ENCODE measurements at regions not wholly inside any gene's neighbourhood (a gene's known extent, or its start where the extent isn't known, plus 50 kb on each side); places are given as distances from the start of the nearest gene placed in this dataset.

DNA sequence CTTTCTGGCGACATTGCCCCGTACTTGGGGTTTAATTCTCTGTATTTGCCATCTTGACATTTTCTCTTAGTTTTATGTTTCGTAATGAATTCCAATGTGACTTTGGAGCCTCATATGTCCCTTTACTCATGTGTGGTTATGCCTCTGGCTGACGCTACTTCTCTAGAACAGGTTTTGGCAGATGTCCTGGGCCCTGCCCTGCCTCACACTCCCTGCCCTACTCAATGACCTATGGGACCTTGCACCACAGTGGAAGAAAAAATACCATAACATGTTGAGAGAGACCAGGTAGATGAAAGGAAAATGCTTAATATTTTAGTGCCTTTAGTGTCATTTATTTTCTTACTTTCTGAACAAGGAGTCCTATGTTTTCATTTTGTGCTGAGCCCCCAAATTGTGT, 400.5 kb downstream of the TFEC start:
- TF ChIP-seq, protein P1, sequence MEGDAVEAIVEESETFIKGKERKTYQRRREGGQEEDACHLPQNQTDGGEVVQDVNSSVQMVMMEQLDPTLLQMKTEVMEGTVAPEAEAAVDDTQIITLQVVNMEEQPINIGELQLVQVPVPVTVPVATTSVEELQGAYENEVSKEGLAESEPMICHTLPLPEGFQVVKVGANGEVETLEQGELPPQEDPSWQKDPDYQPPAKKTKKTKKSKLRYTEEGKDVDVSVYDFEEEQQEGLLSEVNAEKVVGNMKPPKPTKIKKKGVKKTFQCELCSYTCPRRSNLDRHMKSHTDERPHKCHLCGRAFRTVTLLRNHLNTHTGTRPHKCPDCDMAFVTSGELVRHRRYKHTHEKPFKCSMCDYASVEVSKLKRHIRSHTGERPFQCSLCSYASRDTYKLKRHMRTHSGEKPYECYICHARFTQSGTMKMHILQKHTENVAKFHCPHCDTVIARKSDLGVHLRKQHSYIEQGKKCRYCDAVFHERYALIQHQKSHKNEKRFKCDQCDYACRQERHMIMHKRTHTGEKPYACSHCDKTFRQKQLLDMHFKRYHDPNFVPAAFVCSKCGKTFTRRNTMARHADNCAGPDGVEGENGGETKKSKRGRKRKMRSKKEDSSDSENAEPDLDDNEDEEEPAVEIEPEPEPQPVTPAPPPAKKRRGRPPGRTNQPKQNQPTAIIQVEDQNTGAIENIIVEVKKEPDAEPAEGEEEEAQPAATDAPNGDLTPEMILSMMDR (IDR thresholded peaks at IDR 0.05): no peak
- TF ChIP-seq POLR2AphosphoS5 (IDR thresholded peaks at IDR 0.05): no peak
- TF ChIP-seq EP300 (IDR thresholded peaks at IDR 0.05): no peak
- TF ChIP-seq POLR2A (IDR thresholded peaks at IDR 0.05): no peak

Measured in suprapubic skin (tissue), 4 donors.